ENCODE measurements at regions not wholly inside any gene's neighbourhood (a gene's known extent, or its start where the extent isn't known, plus 50 kb on each side); places are given as distances from the start of the nearest gene placed in this dataset.

DNA sequence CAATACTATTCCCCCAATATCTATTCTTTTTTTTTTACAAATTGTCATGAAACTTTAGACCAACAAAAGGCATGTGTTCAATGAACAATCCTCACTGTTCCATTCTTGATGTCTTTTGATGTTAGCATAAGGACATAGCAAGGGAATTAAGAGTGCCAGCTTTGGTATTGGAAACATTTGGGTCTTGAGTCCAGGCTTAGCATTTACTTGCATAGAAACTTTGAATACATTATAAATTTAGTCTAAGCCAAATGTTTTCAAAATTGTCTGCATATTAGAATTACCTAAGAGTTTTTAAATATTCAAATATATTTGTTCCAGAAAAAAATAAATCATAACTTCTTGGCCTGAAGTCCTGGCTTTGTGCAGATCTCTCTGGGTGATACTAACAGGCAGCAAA lies 406.5 kb downstream of the LRFN5 start:
- no peaks in the 10 kb centered on the region for H3K36me3 ChIP-seq
- TF ChIP-seq POLR2A (IDR thresholded peaks at IDR 0.05), result no peak
- TF ChIP-seq, protein P1, sequence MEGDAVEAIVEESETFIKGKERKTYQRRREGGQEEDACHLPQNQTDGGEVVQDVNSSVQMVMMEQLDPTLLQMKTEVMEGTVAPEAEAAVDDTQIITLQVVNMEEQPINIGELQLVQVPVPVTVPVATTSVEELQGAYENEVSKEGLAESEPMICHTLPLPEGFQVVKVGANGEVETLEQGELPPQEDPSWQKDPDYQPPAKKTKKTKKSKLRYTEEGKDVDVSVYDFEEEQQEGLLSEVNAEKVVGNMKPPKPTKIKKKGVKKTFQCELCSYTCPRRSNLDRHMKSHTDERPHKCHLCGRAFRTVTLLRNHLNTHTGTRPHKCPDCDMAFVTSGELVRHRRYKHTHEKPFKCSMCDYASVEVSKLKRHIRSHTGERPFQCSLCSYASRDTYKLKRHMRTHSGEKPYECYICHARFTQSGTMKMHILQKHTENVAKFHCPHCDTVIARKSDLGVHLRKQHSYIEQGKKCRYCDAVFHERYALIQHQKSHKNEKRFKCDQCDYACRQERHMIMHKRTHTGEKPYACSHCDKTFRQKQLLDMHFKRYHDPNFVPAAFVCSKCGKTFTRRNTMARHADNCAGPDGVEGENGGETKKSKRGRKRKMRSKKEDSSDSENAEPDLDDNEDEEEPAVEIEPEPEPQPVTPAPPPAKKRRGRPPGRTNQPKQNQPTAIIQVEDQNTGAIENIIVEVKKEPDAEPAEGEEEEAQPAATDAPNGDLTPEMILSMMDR (IDR thresholded peaks at IDR 0.05 in 8 of 11, conservative IDR thresholded peaks at IDR 0.05 in 3 of 11), result no peak
- TF ChIP-seq POLR2AphosphoS5 (IDR thresholded peaks at IDR 0.05), result no peak
- intact Hi-C loops (cut with DNase I; ENCODE audit: low total_unique reads), result no loop called here

DNA sequence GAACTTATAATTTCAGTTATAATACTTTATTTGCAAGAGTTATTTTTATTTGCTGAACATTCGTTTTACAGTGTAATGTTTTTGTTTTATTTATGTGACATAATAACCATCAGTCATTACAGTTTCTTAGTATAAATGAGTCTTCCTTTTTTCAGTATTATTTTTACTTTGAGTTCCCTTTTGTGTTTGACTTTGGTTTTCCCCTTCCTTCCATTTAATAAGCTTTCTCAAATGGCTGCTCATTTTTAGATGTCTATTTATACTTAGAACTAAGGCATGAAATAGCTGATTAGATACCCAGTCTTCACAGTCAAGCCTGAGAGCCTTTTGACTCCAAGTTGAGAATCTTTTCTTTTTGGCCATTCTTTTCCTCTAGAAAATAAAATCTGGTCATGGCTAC lies 404.5 kb downstream of the LRFN5 start:
- H3K36me3 ChIP-seq, result no peaks in the 10 kb centered on the region
- WGBS, 5 donors, result 18 to 44% (median 35%) methylated on average over 1 of the region's 1 CpG

More for the DNA sequence above, 406.5 kb downstream of the LRFN5 start:
- Histone ChIP-seq H3K27me3 (replicated peaks in 1 of 7) (no peaks in the 10 kb centered on the region), H3K4me1 (no peaks in the 10 kb centered on the region), H3K27ac (no peak overlapping the region), H3K9me3 (peaks cover 0 to 7% (median 0%) of the 10 kb centered on the region in 8 donors), H3K4me3 (no peak overlapping the region)
- no peak for DNase-seq

DNA sequence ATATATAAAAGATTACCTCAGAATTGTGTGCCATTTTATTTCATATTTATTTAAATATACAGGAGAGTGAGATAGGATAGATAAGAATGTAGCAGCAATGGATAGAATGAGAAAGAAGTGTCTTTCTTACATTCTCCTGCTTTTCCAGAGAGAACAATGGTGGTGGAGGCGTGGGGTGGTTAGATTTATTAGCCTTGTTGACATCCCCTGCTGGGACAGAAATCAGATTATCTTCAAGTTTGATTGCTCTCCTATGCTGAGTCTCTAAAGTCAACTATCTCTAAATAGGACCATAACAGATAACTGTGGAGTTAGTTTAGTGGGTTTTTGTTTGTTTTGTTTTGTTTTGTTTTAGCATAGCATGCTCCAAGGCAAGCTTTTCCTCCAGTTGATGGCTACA lies 397.6 kb downstream of the LRFN5 start:
- Histone ChIP-seq H3K27me3 (replicated peaks in 1 of 7) (no peaks in the 10 kb centered on the region), H3K27ac (no peak overlapping the region), H3K9me3 (no peaks in the 10 kb centered on the region), H3K4me3 (no peak overlapping the region), H3K36me3 (no peaks in the 10 kb centered on the region), H3K4me1 (no peaks in the 10 kb centered on the region)
- DNase-seq, result no peak
- TF ChIP-seq POLR2A (IDR thresholded peaks at IDR 0.05) (no peak), POLR2AphosphoS5 (IDR thresholded peaks at IDR 0.05) (no peak)
- TF ChIP-seq, protein P1 (IDR thresholded peaks at IDR 0.05 in 8 of 11, conservative IDR thresholded peaks at IDR 0.05 in 3 of 11), result no peak
- WGBS, 5 donors, result 55 to 67% (median 65%) methylated on average over 1 of the region's 1 CpG
- intact Hi-C loops (cut with DNase I; ENCODE audit: low total_unique reads), result no loop called here

More for the DNA sequence above, 404.5 kb downstream of the LRFN5 start:
- DNase-seq, result no peak
- intact Hi-C loops (cut with DNase I; ENCODE audit: low total_unique reads), result no loop called here
- Histone ChIP-seq H3K27ac (peak overlapping the region in 1 of 8 donors; percentile 5), H3K9me3 (peaks cover 0 to under 1% (median 0%) of the 10 kb centered on the region in 8 donors), H3K4me3 (no peak overlapping the region), H3K4me1 (no peaks in the 10 kb centered on the region), H3K27me3 (replicated peaks in 1 of 7) (no peaks in the 10 kb centered on the region)
- TF ChIP-seq, protein P1 (IDR thresholded peaks at IDR 0.05 in 8 of 11, conservative IDR thresholded peaks at IDR 0.05 in 3 of 11), result no peak
- TF ChIP-seq POLR2A (IDR thresholded peaks at IDR 0.05) (no peak), POLR2AphosphoS5 (IDR thresholded peaks at IDR 0.05) (no peak)

DNA sequence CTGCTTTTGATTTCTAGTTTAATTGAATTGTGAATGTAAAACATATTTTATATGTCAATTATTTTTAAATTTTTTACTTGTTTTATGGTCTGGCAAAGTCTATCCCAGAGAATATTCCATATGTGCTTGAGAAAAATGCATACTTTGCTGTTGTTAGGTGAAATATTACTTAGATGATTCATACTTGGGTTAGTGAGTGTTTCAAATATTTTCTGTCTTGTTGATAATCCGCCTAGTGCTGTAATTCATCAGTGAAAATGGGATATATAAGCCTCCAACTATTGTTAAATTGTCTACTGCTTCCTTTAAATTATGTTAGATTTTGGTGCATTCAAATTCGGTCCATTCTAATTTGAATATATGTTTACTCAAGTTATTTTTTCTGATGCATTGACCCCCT lies 395.5 kb downstream of the LRFN5 start:
- DNase-seq, result no peak
- TF ChIP-seq POLR2A (IDR thresholded peaks at IDR 0.05) (no peak), POLR2AphosphoS5 (IDR thresholded peaks at IDR 0.05) (no peak)
- TF ChIP-seq, protein P1 (IDR thresholded peaks at IDR 0.05 in 8 of 11, conservative IDR thresholded peaks at IDR 0.05 in 3 of 11), result no peak
- Histone ChIP-seq H3K27me3 (replicated peaks in 1 of 7) (no peaks in the 10 kb centered on the region), H3K36me3 (no peaks in the 10 kb centered on the region), H3K27ac (no peak overlapping the region), H3K9me3 (no peaks in the 10 kb centered on the region), H3K4me1 (no peaks in the 10 kb centered on the region), H3K4me3 (no peak overlapping the region)
- WGBS, 5 donors, result 69 to 92% (median 74%) methylated on average over 2 of the region's 2 CpGs
- intact Hi-C loops (cut with DNase I; ENCODE audit: low total_unique reads), result no loop called here

Data from spleen (tissue), 11 donors.